GM12872 (cell line): ENCODE measurements at regions not wholly inside any gene's neighbourhood (a gene's known extent, or its start where the extent isn't known, plus 50 kb on each side); places are given as distances from the start of the nearest gene placed in this dataset.

ENCODE experiments used
- CTCF ChIP-seq: IDR thresholded peaks from 3 replicates; pipeline ENCODE4 v1.5.1; 2011; ENCODE audit warnings: low read depth, mild to moderate bottlenecking, low read length, moderate library complexity; ENCODE audit not compliant: insufficient read depth

- TF ChIP-seq CTCF, result no peak
Measured at GRCh38 chr18:10388373-10388772, 66.1 kb upstream of the APCDD1 start.

GRCh38 chr18:10391506-10391905 is 62.9 kb upstream of the APCDD1 start:
- no peak for TF ChIP-seq CTCF

- no peak for TF ChIP-seq CTCF
Measured at GRCh38 chr18:10397004-10397403, 57.4 kb upstream of the APCDD1 start.

GRCh38 chr18:10398571-10398970 is 55.9 kb upstream of the APCDD1 start:
- no peak for TF ChIP-seq CTCF

- TF ChIP-seq CTCF, result no peak
Measured at GRCh38 chr18:10399465-10399864, 55.0 kb upstream of the APCDD1 start.

- TF ChIP-seq CTCF, result no peak
Measured at GRCh38 chr18:10400534-10401307, 53.7 kb upstream of the APCDD1 start.

GRCh38 chr18:10401521-10401920 is 52.9 kb upstream of the APCDD1 start:
- TF ChIP-seq CTCF, result no peak
